H54 (cell line): ENCODE measurements at regions not wholly inside any gene's neighbourhood (a gene's known extent, or its start where the extent isn't known, plus 50 kb on each side); places are given as distances from the start of the nearest gene placed in this dataset.

ENCODE experiments used
- DNase-seq: peaks from one replicate; pipeline ENCODE4 v3.0.0; 2011; ENCODE audit warnings: low spot score, mixed read lengths; ENCODE audit not compliant: insufficient read length
- FAIRE-seq: peaks from 3 replicates; lab custom pipeline; 2011; peaks lifted over from hg19 to GRCh38; lab: Jason Lieb, UNC
- POLR2A ChIP-seq: IDR thresholded peaks from 2 replicates; pipeline ENCODE4 v1.6.1; 2011; ENCODE audit warnings: low read depth, mild to moderate bottlenecking, low read length

- no peak for DNase-seq
Measured at GRCh38 chr11:134626032-134626431, 214.0 kb upstream of the B3GAT1 start.

GRCh38 chr11:134625631-134626030 lies 213.6 kb upstream of the B3GAT1 start:
- FAIRE-seq (no peak), DNase-seq (no peak)
- no peak for TF ChIP-seq POLR2A

More at GRCh38 chr11:134626032-134626431, 214.0 kb upstream of the B3GAT1 start:
- no peak for TF ChIP-seq POLR2A
- FAIRE-seq = no peak

- DNase-seq = no peak
- no peak for FAIRE-seq
- no peak for TF ChIP-seq POLR2A
Measured at GRCh38 chr11:134625151-134625550, 213.1 kb upstream of the B3GAT1 start.

- FAIRE-seq (no peak), DNase-seq (no peak)
- no peak for TF ChIP-seq POLR2A
Measured at GRCh38 chr11:134624166-134624920, 212.3 kb upstream of the B3GAT1 start.

GRCh38 chr11:134623711-134624110 lies 211.7 kb upstream of the B3GAT1 start:
- FAIRE-seq (no peak), DNase-seq (no peak)
- TF ChIP-seq POLR2A = no peak

GRCh38 chr11:134622458-134622857 lies 210.4 kb upstream of the B3GAT1 start:
- FAIRE-seq (no peak), DNase-seq (no peak)
- TF ChIP-seq POLR2A = no peak

GRCh38 chr11:134617360-134617759 lies 205.3 kb upstream of the B3GAT1 start:
- no peak for TF ChIP-seq POLR2A
- FAIRE-seq (no peak), DNase-seq (no peak)

- FAIRE-seq = no peak
- no peak for TF ChIP-seq POLR2A
Measured at GRCh38 chr11:134616038-134616437, 204.0 kb upstream of the B3GAT1 start.

GRCh38 chr11:134615041-134615615 lies 203.1 kb upstream of the B3GAT1 start:
- DNase-seq = no peak
- no peak for TF ChIP-seq POLR2A
- FAIRE-seq = no peak

More at GRCh38 chr11:134616038-134616437, 204.0 kb upstream of the B3GAT1 start:
- DNase-seq = no peak

- TF ChIP-seq POLR2A = no peak
- no peak for FAIRE-seq
Measured at GRCh38 chr11:134614141-134614540, 202.1 kb upstream of the B3GAT1 start.

GRCh38 chr11:134613646-134614045 lies 201.6 kb upstream of the B3GAT1 start:
- no peak for DNase-seq
- FAIRE-seq = no peak
- no peak for TF ChIP-seq POLR2A

More at GRCh38 chr11:134614141-134614540, 202.1 kb upstream of the B3GAT1 start:
- DNase-seq = no peak

GRCh38 chr11:134612140-134613030 lies 200.3 kb upstream of the B3GAT1 start:
- DNase-seq (no peak), FAIRE-seq (no peak)
- TF ChIP-seq POLR2A = no peak

GRCh38 chr11:134611537-134611936 lies 199.5 kb upstream of the B3GAT1 start:
- no peak for TF ChIP-seq POLR2A
- DNase-seq (no peak), FAIRE-seq (no peak)

GRCh38 chr11:134610116-134610910 lies 198.3 kb upstream of the B3GAT1 start:
- TF ChIP-seq POLR2A = no peak
- FAIRE-seq (no peak), DNase-seq (no peak)
